SJSA1 (cell line): ENCODE measurements at regions not wholly inside any gene's neighbourhood (a gene's known extent, or its start where the extent isn't known, plus 50 kb on each side); places are given as distances from the start of the nearest gene placed in this dataset.
"Not testable (repeated sequence)": the region's sequence is repeated elsewhere in the genome, so short reads cannot be mapped to it uniquely, and the experiment has no call there.

Experiments used
- DNase-seq, 2 experiments: peaks; one replicate each; pipeline ENCODE4 v3.0.0-alpha.2; 2015 to 2020; ENCODE audit warnings: low spot score in 2 of 2, low read depth in 1 of 2
- H3K27ac ChIP-seq: fragments of 250-450 bp; sonication (Bioruptor Pico); 2 replicates; pipeline ENCODE4 v1.5.1; 2020; ENCODE audit warnings: mild to moderate bottlenecking, moderate library complexity
- H3K27me3 ChIP-seq: fragments of 250-450 bp; sonication (Bioruptor Pico); replicated peaks from 2 replicates; pipeline ENCODE4 v1.5.1; 2020; ENCODE audit warnings: mild to moderate bottlenecking, moderate library complexity
- H3K36me3 ChIP-seq: fragments of 250-450 bp; sonication (Bioruptor Pico); 2 replicates; pipeline ENCODE4 v1.5.1; 2020; ENCODE audit warnings: mild to moderate bottlenecking
- H3K4me1 ChIP-seq: fragments of 250-450 bp; sonication (Bioruptor Pico); replicated peaks from 2 replicates; pipeline ENCODE4 v1.6.1; 2021; ENCODE audit warnings: mild to moderate bottlenecking
- H3K4me3 ChIP-seq: fragments of 250-450 bp; sonication (Bioruptor Pico); 2 replicates; pipeline ENCODE4 v1.5.1; 2020; ENCODE audit warnings: mild to moderate bottlenecking
- H3K9me3 ChIP-seq: fragments of 250-450 bp; sonication (Bioruptor Pico); replicated peaks from 2 replicates; pipeline ENCODE4 v1.5.1; 2020; ENCODE audit warnings: mild to moderate bottlenecking

DNA sequence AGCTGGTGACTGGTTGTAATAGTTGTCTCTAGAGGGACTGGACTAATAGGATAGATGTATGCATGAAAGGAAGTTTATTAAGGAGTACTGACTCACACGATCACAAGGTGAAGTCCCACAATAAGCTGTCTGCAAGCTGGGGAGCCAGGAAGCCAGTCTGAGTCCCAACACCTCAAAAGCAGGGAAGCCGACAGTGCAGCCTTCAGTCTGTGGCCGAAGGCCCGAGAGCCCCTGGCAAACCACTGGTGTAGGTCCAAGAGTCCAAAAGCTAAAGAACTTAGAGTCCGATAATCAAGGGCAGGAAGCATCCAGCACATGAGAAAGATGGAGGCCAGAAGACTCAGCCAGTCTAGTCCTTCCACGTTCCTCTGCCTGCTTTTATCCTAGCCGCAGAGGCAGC, 372.6 kb downstream of the TCERG1L start:
- not testable (repeated sequence) for H3K9me3 ChIP-seq, DNase-seq, H3K27me3 ChIP-seq, H3K4me3 ChIP-seq, H3K36me3 ChIP-seq, H3K4me1 ChIP-seq, H3K27ac ChIP-seq

- H3K9me3 ChIP-seq: peaks cover 5% of the 10 kb centered on the region
- no peak overlapping the region for H3K4me3 ChIP-seq
- H3K4me1 ChIP-seq: no peaks in the 10 kb centered on the region
- no peaks in the 10 kb centered on the region for H3K27me3 ChIP-seq
- H3K27ac ChIP-seq: no peak overlapping the region
- H3K36me3 ChIP-seq: no peaks in the 10 kb centered on the region
- DNase-seq: no peak
These were observed 369.6 kb downstream of the TCERG1L start for GRCh38 chr10:130941886-130942285.

- peaks cover 9% of the 10 kb centered on the region for H3K9me3 ChIP-seq
- H3K4me3 ChIP-seq: no peak overlapping the region
- no peak for DNase-seq
- no peaks in the 10 kb centered on the region for H3K27me3 ChIP-seq
- no peaks in the 10 kb centered on the region for H3K36me3 ChIP-seq
- H3K4me1 ChIP-seq: no peaks in the 10 kb centered on the region
- H3K27ac ChIP-seq: no peak overlapping the region
These were observed 359.4 kb downstream of the TCERG1L start for GRCh38 chr10:130952086-130952485.

DNA sequence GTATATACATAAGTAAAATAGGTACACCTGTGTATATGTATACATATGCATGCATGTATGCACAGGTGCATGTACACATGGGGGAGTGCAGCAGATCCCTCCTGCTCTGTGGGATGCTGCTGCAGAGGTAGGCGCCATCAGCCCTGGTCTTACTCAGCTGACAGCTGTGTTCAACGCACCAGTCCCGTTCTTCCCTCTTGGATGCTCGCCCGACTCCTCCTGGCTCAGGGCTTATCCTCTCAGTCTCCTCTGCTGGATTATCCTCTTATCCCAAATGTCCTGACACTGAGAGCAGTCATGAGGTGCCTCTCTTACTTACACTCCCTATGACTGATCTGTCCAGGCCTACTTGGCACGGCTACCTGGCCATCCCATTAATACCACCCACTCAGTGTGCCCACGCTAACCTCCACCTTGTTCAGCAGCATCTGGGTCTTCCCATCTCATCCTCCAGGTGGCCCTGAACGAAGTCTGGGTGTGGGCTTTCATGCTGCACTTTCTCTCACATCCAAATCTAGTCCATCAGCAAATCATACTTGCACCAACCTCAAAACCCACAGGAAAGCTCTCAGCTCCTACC, 357.1 kb downstream of the TCERG1L start:
- Histone ChIP-seq H3K27me3 (no peaks in the 10 kb centered on the region), H3K36me3 (no peaks in the 10 kb centered on the region), H3K4me3 (no peak overlapping the region), H3K4me1 (no peaks in the 10 kb centered on the region), H3K27ac (no peak overlapping the region), H3K9me3 (peaks cover 9% of the 10 kb centered on the region)
- DNase-seq: no peak

- DNase-seq: no peak
- H3K4me1 ChIP-seq: no peaks in the 10 kb centered on the region
These were observed 355.3 kb downstream of the TCERG1L start for GRCh38 chr10:130956251-130956650.

DNA sequence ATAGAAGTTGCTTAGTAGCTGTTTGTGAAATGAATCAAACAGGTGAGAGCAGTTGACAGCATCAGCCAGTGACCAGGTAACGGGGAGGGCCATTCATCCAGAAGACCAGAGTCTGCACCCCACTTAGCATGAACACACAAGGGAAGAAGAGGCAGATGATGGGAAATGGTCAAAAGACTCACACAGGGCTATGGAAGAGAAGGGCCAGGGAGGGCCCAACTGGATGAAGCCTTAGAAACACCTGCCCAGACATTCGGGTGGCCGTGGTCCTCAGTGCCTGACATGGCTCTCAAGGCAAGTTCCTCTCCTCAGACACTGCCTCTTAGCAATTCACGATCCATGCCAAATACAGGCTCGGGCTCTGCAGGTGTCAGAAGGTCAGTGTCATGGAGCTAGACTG, 354.1 kb downstream of the TCERG1L start:
- DNase-seq: no peak
- Histone ChIP-seq H3K4me1 (no peaks in the 10 kb centered on the region), H3K36me3 (no peaks in the 10 kb centered on the region), H3K4me3 (no peak overlapping the region), H3K9me3 (peaks cover 6% of the 10 kb centered on the region), H3K27ac (no peak overlapping the region), H3K27me3 (no peaks in the 10 kb centered on the region)

More at GRCh38 chr10:130956251-130956650, 355.3 kb downstream of the TCERG1L start:
- Histone ChIP-seq H3K4me3 (no peak overlapping the region), H3K27ac (no peak overlapping the region), H3K27me3 (no peaks in the 10 kb centered on the region), H3K36me3 (no peaks in the 10 kb centered on the region), H3K9me3 (peaks cover 4% of the 10 kb centered on the region)

DNA sequence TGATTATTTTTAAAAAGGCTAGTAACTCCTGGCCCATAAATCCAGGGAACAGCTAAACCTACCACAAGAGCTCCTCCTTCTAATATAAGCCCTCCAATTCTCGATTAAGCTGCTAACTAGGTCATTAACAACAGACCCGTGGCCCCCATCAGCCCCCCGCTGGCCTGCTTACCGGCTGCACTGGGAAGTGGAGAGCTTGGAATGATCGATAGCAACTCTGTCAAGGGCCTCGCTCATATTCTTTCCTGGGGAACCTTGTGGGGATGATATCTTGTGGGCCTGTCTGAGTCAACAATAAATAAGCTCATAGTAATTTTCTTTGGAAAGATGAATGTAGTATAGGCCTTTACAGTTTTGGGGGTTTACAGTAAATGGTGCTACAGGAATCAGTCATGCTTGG, 353.5 kb downstream of the TCERG1L start:
- DNase-seq: no peak
- Histone ChIP-seq H3K27me3 (no peaks in the 10 kb centered on the region), H3K9me3 (peaks cover 11% of the 10 kb centered on the region), H3K4me1 (no peaks in the 10 kb centered on the region), H3K4me3 (no peak overlapping the region), H3K27ac (no peak overlapping the region), H3K36me3 (no peaks in the 10 kb centered on the region)

GRCh38 chr10:130958981-130959751, 352.4 kb downstream of the TCERG1L start:
- H3K27me3 ChIP-seq: no peaks in the 10 kb centered on the region
- H3K4me1 ChIP-seq: no peaks in the 10 kb centered on the region
- H3K36me3 ChIP-seq: no peaks in the 10 kb centered on the region
- DNase-seq: no peak
- no peak overlapping the region for H3K27ac ChIP-seq
- no peak overlapping the region for H3K4me3 ChIP-seq
- H3K9me3 ChIP-seq: peaks cover 11% of the 10 kb centered on the region

- Histone ChIP-seq H3K27me3 (no peaks in the 10 kb centered on the region), H3K4me3 (no peak overlapping the region), H3K27ac (no peak overlapping the region), H3K9me3 (peaks cover 11% of the 10 kb centered on the region; the same call in 1 of the 2 replicates), H3K36me3 (no peaks in the 10 kb centered on the region), H3K4me1 (no peaks in the 10 kb centered on the region)
- DNase-seq: no peak
These were observed 351.7 kb downstream of the TCERG1L start for GRCh38 chr10:130959752-130960195.

DNA sequence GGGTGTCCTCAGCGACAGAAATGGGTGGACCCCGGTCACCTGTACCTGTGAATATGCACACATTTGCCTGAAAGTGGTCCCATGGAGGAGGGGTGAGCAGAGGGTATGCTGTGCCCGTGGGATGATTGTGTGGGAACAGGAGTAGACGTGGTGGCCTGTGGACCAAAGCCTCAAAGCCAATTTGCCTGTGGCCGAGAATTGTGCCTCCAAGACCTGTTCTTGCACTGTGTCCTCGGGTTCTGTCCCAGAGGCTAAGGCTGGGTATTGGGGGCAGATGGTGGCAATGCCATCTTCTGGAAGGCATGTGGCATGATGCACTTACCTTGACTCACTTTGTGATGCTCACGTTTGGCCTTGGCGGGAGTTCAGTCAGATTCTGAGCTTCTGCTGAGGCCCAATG, 351.0 kb downstream of the TCERG1L start:
- Histone ChIP-seq H3K36me3 (no peaks in the 10 kb centered on the region), H3K27ac (no peak overlapping the region), H3K4me1 (no peaks in the 10 kb centered on the region), H3K9me3 (peaks cover 11% of the 10 kb centered on the region; the same call in 1 of the 2 replicates), H3K4me3 (no peak overlapping the region), H3K27me3 (no peaks in the 10 kb centered on the region)
- DNase-seq: no peak

DNA sequence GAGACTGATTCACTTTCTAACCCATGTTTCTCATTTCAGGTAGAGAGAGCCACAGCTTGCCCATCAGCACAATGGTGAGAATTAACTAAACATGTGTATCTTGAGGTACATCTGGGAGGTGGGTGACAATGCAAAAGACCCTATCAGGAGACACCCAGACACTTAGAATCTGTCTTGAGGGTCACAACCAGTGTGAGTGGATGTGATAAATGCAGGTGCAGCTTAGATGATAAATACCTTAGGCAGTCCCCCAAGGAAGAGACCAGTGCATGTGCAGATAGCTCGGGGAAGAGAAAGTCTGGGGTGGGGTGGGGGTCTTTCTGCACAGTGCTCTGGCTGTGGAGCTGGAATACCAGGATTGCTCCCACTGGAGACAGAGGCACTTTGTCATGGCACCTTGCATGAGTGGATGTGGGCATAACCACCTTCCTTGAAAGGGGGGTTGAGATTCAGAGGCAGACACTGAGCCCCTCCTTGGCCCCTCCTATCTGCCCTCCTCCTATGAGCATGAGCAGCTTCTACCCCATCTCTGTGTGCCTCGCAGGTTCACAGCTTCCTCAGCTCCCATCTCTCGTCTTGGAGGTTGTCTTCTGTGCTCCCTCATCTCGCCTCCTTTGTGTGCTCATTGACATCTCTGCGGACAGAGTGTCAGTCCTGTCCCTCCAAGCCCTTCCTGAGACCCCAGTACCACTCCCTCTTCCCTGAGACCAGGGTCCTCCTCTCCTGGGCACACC, 349.8 kb downstream of the TCERG1L start:
- Histone ChIP-seq H3K27ac (no peak overlapping the region), H3K4me1 (no peaks in the 10 kb centered on the region), H3K9me3 (peaks cover 11% of the 10 kb centered on the region; the same call in 1 of the 2 replicates), H3K4me3 (no peak overlapping the region), H3K27me3 (no peaks in the 10 kb centered on the region), H3K36me3 (no peaks in the 10 kb centered on the region)
- DNase-seq: no peak

GRCh38 chr10:130962240-130963051, 349.1 kb downstream of the TCERG1L start:
- Histone ChIP-seq H3K27ac (no peak overlapping the region), H3K36me3 (no peaks in the 10 kb centered on the region), H3K9me3 (peaks cover 11% of the 10 kb centered on the region; the same call in 1 of the 2 replicates), H3K4me3 (no peak overlapping the region), H3K4me1 (no peaks in the 10 kb centered on the region), H3K27me3 (no peaks in the 10 kb centered on the region)
- DNase-seq: no peak

GRCh38 chr10:130963052-130963393, 348.5 kb downstream of the TCERG1L start:
- no peak overlapping the region for H3K27ac ChIP-seq
- H3K4me3 ChIP-seq: no peak overlapping the region
- no peak for DNase-seq
- H3K27me3 ChIP-seq: no peaks in the 10 kb centered on the region
- H3K9me3 ChIP-seq: peaks cover 11% of the 10 kb centered on the region; the same call in 1 of the 2 replicates
- H3K4me1 ChIP-seq: no peaks in the 10 kb centered on the region
- H3K36me3 ChIP-seq: no peaks in the 10 kb centered on the region
